Activated CD8-positive, alpha-beta memory T cell treated with anti-CD3 and anti-CD28 coated beads, Interleukin-2, amount 50 U/mL, for 24 hours (primary cell): ENCODE measurements at regions not wholly inside any gene's neighbourhood (a gene's known extent, or its start where the extent isn't known, plus 50 kb on each side); places are given as distances from the start of the nearest gene placed in this dataset.
A peak's percentile ranks its signal among the peaks of the same experiment; 100 is the strongest.
"Not testable (repeated sequence)": the region's sequence is repeated elsewhere in the genome, so short reads cannot be mapped to it uniquely, and the experiment has no call there.

ENCODE experiments used
- DNase-seq: peaks from one replicate; pipeline ENCODE4 v3.0.0-alpha.2; 2020; ENCODE audit errors: extremely low read depth

GRCh38 chr13:33659466-33659865 is 158.5 kb upstream of the RFC3 start:
- DNase-seq: no peak

DNA sequence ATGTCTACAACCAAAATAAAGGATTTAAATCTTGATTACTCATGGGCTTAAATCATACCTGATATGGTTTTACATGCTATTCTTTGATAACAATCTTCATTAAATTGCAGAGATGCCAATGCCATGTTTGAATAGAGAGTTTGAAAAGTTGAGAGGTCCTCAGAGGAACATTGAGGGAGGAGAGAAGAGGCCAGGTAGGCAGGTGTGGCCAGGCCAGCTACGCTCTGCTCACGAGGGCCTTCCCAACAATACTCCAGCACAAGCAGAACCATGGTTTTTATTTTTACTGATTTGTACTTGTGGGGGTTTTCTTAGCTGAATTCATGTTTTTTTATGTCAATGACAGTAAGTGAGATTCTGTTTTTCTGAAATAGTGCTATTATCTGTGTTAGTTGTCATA is 158.1 kb upstream of the RFC3 start:
- DNase-seq: no peak

GRCh38 chr13:33662392-33662791 is 155.6 kb upstream of the RFC3 start:
- no peak for DNase-seq

GRCh38 chr13:33665626-33666175 is 152.2 kb upstream of the RFC3 start:
- DNase-seq: no peak

DNA sequence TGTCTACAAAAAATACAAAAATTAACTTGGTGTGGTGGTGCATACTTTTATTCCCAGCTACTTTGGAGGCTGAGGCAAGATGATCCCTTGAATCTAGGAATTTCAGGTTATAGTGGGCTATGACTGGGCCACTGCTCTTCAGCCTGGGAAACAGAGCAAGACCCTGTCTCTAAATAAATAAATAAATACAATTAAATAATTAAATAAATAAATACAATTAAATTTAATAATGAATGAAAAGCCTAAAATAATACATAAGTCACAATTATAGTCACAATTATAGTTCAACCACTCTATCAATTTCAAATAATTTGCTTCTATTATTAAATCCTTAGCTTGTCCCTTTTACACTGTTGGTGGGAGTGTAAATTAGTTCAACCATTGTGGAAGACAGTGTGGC is 146.4 kb upstream of the RFC3 start:
- no peak for DNase-seq

GRCh38 chr13:33672022-33672421 is 145.9 kb upstream of the RFC3 start:
- not testable (repeated sequence) for DNase-seq

DNA sequence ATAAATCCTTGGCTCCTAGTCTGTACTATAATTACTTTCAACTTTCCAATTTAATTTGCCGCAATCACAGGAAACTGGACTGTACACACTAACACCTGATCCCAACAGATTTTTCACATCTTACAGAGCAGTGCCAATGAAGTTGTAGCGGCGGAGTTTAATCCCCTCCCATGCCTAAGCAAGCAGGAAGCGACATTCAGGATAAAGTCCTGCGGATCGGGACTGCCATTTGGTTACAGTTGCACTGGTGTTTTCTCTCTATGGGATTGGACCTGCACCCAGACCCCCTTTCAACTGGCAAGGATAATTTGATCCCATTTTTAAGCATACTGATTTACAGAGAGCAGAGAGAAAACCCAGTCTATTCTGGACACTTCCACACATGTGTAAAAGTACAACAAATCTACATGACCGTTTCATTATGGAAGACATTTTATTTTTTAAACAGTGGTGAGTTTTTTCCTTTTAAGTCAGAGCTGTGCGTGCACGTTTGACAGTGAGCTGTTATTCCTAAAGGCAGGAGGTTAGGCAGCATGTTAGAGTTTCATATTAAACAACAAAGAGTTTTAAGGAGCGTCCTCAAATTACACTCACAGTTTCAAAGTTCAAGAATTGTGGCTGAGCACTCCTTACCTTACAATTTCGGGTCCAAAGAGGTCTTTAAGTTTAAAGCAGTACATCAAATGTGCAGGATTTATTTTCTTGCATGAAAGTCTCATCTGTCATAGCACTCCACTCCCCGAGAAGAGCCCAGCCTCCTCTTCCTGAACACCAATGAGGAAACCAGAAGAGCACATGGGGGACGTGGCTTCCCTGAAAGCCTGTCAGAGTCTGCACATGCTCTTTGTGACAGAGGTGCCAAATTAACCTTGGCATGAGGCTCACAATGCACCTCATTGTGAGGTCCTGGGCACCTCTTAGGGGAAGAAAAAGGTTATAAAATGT is 141.6 kb upstream of the RFC3 start:
- DNase-seq: no peak

DNA sequence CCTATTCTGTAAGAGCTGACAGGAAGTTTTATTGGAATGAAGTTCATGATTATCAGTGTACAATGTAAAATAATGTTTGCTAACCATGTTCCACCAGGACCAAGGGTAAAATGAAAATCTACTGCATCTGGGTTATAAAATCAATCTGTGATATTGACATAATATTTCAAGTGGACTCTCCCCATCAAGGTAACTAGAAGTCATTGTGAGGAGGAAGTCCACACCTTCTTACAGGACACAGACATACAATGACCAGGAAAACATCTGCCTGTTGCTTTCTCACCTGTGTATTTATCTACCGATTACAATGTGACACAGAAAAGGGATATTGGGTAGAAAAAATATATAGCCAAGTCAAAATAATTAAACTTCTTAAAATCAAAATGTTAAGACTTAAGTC is 140.7 kb upstream of the RFC3 start:
- no peak for DNase-seq

DNA sequence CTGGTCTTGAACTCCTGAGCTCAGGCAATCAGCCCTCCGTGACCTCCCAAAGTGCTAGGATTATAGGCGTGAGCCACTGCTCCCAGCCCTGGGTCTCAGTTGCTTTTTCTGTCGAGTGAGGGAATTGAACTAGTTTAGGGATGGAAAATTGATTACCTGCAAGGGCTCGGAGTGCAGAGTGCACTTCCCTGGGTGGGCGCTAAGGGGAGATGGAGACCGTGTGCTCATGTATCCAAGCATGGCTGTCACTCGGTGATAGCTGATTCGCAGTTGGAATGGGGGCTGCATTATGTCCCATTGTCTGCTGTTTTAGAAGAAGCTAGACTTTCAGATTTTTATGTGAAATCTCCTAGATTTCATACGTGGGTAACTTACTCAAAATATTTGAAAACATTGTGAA is 139.9 kb upstream of the RFC3 start:
- no peak for DNase-seq

DNA sequence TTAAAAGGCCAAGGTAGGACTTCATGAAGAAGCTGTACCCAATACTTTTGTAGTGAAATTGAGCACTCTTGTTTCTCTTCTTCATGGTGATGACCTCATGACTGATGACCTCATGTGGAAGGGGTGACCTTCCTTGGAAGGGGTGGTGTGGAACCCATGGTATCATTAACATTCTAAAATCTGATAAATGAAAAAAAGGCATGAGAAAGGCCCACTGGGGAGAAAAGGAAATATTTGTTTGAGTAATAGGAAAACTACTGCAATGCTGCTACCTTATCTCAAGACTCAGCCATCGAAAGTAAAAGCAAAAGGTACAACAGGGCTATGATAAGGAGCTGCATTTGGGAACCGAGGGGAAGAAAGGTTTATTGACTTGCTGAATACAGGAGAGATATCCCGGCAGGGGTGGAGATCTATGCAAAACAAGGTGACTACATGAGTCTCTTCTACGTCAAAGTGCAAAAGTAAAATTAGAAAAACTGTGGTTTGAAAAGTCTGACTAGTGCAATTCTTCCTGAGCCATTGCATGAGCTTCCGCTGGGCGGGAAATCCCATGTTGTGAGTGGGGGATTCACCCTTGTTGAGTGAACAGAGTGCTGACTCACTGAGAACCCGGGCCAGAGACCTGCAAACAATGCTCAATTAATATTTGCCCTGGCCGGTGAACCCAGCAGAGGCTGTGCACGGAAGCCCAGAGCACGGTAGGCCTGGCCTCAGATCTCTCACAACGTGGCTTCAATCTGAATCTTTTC is 138.9 kb upstream of the RFC3 start:
- DNase-seq: peak; percentile 47

DNA sequence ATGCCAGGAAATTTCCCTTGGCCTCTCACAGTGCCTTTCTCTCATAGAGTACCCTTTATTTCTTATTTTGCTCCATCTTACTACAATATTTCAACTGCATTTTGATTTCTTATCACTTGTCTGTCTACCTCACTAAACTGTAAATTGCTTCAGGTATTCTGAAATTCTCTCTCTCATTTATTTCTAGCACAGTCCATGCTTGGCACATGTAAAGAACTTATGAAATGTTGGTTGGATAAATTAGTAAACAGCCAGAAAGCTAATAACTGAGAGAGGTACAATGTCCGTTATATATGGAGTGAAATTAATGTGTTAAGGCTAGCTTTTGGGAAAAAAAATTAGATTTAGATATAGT is 138.3 kb upstream of the RFC3 start:
- DNase-seq: no peak

DNA sequence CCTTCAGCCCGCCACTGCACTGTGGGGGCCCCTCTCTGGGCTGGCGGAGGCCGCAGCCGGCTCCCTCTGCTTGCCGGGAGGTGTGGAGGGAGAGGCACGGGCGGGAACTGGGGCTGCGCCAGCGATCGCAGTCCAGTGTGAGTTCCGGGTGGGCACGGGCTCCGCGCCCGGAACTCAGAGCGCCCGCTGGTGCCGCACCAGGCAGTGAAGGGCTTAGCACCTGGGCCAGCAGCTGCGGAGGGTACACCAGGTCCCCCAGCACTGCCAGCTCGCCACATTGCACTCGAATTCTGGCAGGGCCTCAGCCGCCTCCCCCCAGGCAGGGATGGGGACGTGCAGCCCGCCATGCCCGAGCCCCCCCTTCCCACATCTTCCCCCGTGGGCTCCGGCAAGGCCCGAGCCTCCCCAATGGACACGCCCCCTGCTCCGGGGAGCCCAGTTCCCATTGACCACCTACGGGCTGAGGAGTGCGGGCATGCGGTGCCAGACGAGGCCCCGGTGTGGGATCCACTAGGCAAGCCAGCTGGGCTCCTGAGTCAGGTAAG is 135.9 kb upstream of the RFC3 start:
- DNase-seq: no peak

DNA sequence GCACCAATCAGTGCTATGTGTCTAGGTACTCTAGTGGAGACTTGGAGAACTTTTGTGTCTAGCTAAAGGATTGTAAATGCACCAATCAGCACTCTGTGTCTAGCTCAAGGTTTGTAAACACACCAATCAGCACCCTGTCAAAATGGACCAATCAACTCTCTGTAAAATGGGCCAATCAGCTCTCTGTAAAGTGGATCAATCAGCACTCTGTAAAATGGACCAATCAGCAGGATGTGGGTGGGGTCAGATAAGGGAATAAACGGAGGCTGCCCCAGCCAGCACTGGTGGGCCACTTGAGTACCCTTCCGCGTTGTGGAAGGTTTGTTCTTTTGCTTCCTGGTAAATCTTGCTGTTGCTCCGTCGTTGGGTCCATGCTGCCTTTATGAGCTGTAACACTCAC is 135.3 kb upstream of the RFC3 start:
- not testable (repeated sequence) for DNase-seq

- no peak for DNase-seq
Observed at GRCh38 chr13:33683376-33683775, 134.6 kb upstream of the RFC3 start.

DNA sequence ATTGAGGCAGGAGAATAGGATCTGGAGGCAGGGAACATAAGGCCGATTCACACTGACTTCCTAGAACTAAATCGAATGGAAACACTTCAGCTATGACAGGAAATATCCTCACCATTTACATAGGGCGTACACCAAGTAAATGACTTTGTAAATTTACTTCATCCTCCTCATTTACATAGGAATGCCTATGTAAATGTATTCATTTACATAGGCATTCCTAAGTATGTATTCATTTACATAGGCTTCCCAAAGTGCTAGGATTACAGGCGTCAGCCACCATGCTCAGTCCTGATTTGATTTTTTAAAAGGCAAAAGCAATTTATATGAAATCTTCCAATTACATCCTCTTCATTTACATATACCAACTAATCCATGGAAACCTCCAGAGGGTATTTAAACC is 133.1 kb upstream of the RFC3 start:
- DNase-seq: no peak

DNA sequence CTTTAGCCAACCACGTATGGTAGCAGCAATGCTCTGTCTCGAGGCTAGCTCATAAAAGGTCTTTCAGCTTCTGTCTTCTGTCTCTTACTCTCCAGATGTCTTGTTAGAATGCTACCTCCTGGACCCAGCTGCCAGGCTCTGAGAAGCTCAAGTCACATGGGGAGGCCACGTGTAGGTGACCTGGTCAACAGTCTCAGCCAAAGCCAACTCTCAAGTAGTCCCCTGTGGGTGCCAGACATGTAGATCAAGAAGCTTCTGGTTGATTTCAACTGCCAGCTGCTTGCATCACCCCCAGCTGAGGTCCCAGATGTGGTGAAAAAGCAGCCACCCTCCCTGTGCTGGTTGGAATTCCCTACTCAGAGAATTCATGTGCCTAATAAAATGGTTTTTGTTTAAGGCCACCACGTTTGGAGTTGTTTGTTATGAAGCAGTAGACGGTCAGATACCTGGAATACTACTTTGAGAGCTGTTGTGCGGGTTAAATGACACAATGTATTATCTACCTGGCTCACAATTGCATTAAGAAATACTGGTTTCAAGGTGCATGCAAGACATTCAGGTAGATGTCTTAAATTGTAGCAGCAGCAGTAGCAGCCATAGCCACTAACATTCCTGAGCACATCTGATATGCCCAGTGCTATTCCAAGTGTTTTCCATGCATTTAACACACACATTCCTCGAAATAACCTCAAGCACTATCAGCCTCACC is 131.0 kb upstream of the RFC3 start:
- no peak for DNase-seq

DNA sequence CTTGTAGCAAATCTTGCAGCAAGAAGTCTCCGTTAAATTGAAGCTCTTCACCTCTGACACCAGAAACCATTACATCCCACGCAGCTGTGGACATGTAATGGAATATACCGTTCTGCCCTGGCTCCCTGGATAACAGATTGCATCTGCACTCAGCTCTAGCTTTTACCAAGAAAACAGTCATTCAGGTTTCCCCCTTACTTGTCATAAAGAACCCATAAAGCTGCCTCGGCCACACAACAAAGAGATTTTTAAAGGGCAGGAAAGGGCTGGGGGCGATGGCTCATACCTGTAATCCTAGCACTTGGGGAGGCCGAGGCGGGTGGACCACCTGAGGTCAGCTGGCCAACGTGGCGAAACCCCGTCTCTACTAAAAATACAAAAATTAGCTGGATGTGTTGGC is 127.6 kb upstream of the RFC3 start:
- DNase-seq: no peak

DNA sequence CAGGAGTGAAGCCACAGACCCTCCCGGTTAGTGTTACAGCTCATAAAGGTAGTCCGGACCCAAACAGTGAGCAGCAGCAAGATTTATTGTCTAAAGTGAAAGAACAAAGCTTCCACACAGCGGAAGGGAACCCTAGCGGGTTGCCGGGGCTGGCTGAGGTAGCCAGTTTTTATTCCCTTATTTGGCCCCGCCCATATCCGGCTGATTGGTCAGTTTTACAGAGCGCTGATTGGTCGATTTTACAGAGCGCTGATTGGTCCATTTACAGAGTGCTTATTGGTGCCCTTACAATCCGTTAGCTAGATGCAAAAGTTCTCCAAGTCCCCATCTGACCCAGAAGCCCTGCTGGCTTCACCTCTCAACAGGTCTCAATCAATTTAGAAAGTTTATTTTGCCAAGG is 126.0 kb upstream of the RFC3 start:
- DNase-seq: no peak

DNA sequence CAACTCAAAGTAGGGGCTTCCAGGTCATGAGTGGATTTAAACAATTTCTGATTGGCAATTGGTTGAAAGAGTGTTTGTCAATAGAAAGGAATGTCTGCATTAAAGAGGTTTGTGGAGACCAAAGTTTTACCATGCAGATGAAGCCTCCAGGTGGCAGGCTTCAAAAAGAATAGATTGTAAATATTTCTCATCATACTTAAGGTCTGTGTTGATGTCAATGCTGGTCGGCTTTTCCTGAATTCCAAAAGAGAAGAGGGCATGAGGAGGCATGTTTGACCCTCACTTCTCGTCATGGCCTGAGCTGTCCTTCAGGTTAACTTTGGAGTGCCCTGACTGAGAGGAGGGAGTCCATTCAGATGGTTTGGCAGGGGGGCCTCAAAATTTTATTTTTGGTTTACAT is 125.4 kb upstream of the RFC3 start:
- DNase-seq: no peak

DNA sequence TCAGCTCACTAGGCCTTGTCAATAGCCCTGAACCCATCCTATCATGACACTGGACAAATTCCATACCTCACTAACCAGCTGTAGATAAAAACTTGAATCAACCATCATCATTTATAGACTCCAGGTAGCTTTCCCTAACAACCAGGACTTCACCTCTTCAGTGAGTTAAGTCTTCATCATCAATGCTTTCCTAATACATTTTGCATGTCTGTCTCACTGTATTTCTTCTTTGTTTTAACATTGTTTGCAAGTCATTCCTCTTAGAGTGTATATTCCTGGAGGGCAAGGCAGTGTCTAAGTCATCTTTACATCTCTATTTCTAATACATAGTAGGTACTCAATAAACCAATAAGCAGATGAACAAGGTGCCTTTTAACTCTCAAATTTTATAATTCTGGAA is 123.4 kb upstream of the RFC3 start:
- no peak for DNase-seq

DNA sequence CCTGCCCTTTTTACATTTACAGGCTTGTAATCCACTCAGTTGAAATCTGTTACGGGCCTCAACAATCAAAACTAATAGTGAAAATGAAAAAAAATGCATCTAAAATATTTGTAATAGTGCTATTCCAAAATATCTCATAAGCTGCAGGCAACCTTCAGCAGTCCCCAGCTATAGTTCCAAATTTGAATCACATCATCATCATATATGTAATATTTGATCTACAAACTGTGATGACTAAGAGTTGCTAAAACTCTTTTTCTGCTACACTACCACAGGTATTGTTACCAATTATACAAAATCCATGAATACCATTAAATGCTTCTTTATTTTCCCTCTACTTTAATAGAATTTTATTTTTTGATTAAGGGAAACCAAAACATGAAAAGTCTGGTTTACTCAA is 121.4 kb upstream of the RFC3 start:
- DNase-seq: no peak

GRCh38 chr13:33697926-33698325 is 120.0 kb upstream of the RFC3 start:
- DNase-seq: no peak
